ENCODE measurements at regions not wholly inside any gene's neighbourhood (a gene's known extent, or its start where the extent isn't known, plus 50 kb on each side); places are given as distances from the start of the nearest gene placed in this dataset.

DNA sequence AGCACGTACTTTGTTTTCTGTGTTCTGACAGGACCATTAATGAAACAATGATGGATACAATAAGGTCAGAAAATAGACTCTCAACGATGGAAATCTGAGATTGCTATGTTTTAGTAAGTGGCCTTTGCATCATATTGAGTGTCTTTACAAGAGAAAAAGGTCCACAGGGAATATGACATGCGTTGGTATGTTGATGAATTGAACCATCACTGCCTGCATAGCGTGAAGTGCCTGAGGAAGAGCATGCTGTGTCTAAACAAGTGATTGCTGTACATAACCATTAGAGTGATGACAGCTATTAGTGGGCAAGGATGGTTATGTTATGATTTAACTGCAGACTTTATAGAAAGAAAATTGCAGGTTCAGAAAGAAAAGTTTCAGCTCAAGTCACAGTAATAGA, 623.2 kb downstream of the SLITRK5 start:
- 52 to 69% methylated on average over 3 to 4 of the region's 4 CpGs for WGBS, 2 donors (ENCODE audit: low coverage in 1 of 2)
- H3K36me3 ChIP-seq, result no peaks in the 10 kb centered on the region
- TF ChIP-seq POLR2A (IDR thresholded peaks at IDR 0.05) (no peak), EP300 (IDR thresholded peaks at IDR 0.05) (no peak), POLR2AphosphoS5 (IDR thresholded peaks at IDR 0.05) (no peak)
- TF ChIP-seq, protein P1, sequence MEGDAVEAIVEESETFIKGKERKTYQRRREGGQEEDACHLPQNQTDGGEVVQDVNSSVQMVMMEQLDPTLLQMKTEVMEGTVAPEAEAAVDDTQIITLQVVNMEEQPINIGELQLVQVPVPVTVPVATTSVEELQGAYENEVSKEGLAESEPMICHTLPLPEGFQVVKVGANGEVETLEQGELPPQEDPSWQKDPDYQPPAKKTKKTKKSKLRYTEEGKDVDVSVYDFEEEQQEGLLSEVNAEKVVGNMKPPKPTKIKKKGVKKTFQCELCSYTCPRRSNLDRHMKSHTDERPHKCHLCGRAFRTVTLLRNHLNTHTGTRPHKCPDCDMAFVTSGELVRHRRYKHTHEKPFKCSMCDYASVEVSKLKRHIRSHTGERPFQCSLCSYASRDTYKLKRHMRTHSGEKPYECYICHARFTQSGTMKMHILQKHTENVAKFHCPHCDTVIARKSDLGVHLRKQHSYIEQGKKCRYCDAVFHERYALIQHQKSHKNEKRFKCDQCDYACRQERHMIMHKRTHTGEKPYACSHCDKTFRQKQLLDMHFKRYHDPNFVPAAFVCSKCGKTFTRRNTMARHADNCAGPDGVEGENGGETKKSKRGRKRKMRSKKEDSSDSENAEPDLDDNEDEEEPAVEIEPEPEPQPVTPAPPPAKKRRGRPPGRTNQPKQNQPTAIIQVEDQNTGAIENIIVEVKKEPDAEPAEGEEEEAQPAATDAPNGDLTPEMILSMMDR (IDR thresholded peaks at IDR 0.05), result no peak
- H3K27me3 ChIP-seq, result no peaks in the 10 kb centered on the region
- no peak for ATAC-seq
- no peaks in the 10 kb centered on the region for H3K9me3 ChIP-seq
- no peaks in the 10 kb centered on the region for H3K4me1 ChIP-seq
- no peak overlapping the region for H3K4me3 ChIP-seq
- no peak overlapping the region for H3K27ac ChIP-seq

GRCh38 chr13:88303157-88303556, 632.0 kb downstream of the SLITRK5 start:
- Histone ChIP-seq H3K36me3 (no peaks in the 10 kb centered on the region), H3K27ac (no peak overlapping the region), H3K4me3 (no peak overlapping the region), H3K27me3 (no peaks in the 10 kb centered on the region), H3K9me3 (peaks cover 0 to 9% (median 0%) of the 10 kb centered on the region in 3 donors), H3K4me1 (no peaks in the 10 kb centered on the region)
- TF ChIP-seq EP300 (IDR thresholded peaks at IDR 0.05) (no peak), POLR2AphosphoS5 (IDR thresholded peaks at IDR 0.05) (no peak), POLR2A (IDR thresholded peaks at IDR 0.05) (no peak)
- TF ChIP-seq, protein P1 (IDR thresholded peaks at IDR 0.05), result no peak
- 87% methylated on average over 1 to 3 of the region's 3 CpGs for WGBS, 2 donors (ENCODE audit: low coverage in 1 of 2)
- no peak for ATAC-seq

GRCh38 chr13:88303605-88304004, 632.4 kb downstream of the SLITRK5 start:
- Histone ChIP-seq H3K9me3 (peaks cover 0 to 9% (median 0%) of the 10 kb centered on the region in 3 donors), H3K27me3 (no peaks in the 10 kb centered on the region), H3K36me3 (no peaks in the 10 kb centered on the region), H3K27ac (no peak overlapping the region), H3K4me1 (no peaks in the 10 kb centered on the region), H3K4me3 (no peak overlapping the region)
- ATAC-seq, result no peak
- 73 to 78% methylated on average over 4 of the region's 4 CpGs for WGBS, 2 donors (ENCODE audit: low coverage in 1 of 2)
- TF ChIP-seq, protein P1 (IDR thresholded peaks at IDR 0.05), result no peak
- TF ChIP-seq EP300 (IDR thresholded peaks at IDR 0.05) (no peak), POLR2A (IDR thresholded peaks at IDR 0.05) (no peak), POLR2AphosphoS5 (IDR thresholded peaks at IDR 0.05) (no peak)

- no peak overlapping the region for H3K27ac ChIP-seq
- WGBS, 2 donors (ENCODE audit: low coverage in 1 of 2), result 29 to 57% methylated on average over 1 of the region's 1 CpG
- peaks cover 0 to 3% (median 0%) of the 10 kb centered on the region in 3 donors for H3K9me3 ChIP-seq
- no peak for TF ChIP-seq POLR2A (IDR thresholded peaks at IDR 0.05)
- TF ChIP-seq POLR2AphosphoS5 (IDR thresholded peaks at IDR 0.05), result no peak
- TF ChIP-seq, protein P1 (IDR thresholded peaks at IDR 0.05), result no peak
- TF ChIP-seq EP300 (IDR thresholded peaks at IDR 0.05), result no peak
- no peaks in the 10 kb centered on the region for H3K27me3 ChIP-seq
- no peaks in the 10 kb centered on the region for H3K4me1 ChIP-seq
- H3K4me3 ChIP-seq, result no peak overlapping the region
- H3K36me3 ChIP-seq, result no peaks in the 10 kb centered on the region
- ATAC-seq, result no peak
Measured at GRCh38 chr13:88314496-88314895, 643.3 kb downstream of the SLITRK5 start.

GRCh38 chr13:88329066-88329465, 657.9 kb downstream of the SLITRK5 start:
- WGBS, 2 donors (ENCODE audit: low coverage in 1 of 2), result 74 to 77% methylated on average over 3 of the region's 3 CpGs
- ATAC-seq, result no peak
- Histone ChIP-seq H3K27me3 (no peaks in the 10 kb centered on the region), H3K27ac (no peak overlapping the region), H3K4me3 (no peak overlapping the region), H3K36me3 (no peaks in the 10 kb centered on the region), H3K9me3 (no peaks in the 10 kb centered on the region), H3K4me1 (no peaks in the 10 kb centered on the region)
- TF ChIP-seq, protein P1 (IDR thresholded peaks at IDR 0.05), result no peak
- no peak for TF ChIP-seq POLR2A (IDR thresholded peaks at IDR 0.05)
- no peak for TF ChIP-seq EP300 (IDR thresholded peaks at IDR 0.05)
- TF ChIP-seq POLR2AphosphoS5 (IDR thresholded peaks at IDR 0.05), result no peak

Measured in gastroesophageal sphincter (tissue), 4 donors.